NCI-H748 (cell line): ENCODE measurements at regions not wholly inside any gene's neighbourhood (a gene's known extent, or its start where the extent isn't known, plus 50 kb on each side); places are given as distances from the start of the nearest gene placed in this dataset.

ENCODE experiments used
- DNase-seq: peaks from one replicate; lab custom pipeline; 2025; ENCODE audit not compliant: unreplicated experiment; lab: John Stamatoyannopoulos, UW

GRCh38 chr3:70580021-70580420, 267.6 kb upstream of the MDFIC2 start:
- no peak for DNase-seq

- no peak for DNase-seq
Measured at GRCh38 chr3:70571696-70572095, 259.3 kb upstream of the MDFIC2 start.

GRCh38 chr3:70570584-70570983, 258.1 kb upstream of the MDFIC2 start:
- no peak for DNase-seq

- DNase-seq: no peak
Measured at GRCh38 chr3:70568626-70569025, 256.2 kb upstream of the MDFIC2 start.

GRCh38 chr3:70565861-70566260, 253.4 kb upstream of the MDFIC2 start:
- DNase-seq: no peak

- no peak for DNase-seq
Measured at GRCh38 chr3:70564552-70564951, 252.1 kb upstream of the MDFIC2 start.

GRCh38 chr3:70561796-70562195, 249.4 kb upstream of the MDFIC2 start:
- DNase-seq: no peak

- no peak for DNase-seq
Measured at GRCh38 chr3:70558956-70559355, 246.5 kb upstream of the MDFIC2 start.

- no peak for DNase-seq
Measured at GRCh38 chr3:70557976-70558375, 245.5 kb upstream of the MDFIC2 start.

- DNase-seq: no peak
Measured at GRCh38 chr3:70556056-70556455, 243.6 kb upstream of the MDFIC2 start.

- DNase-seq: no peak
Measured at GRCh38 chr3:70554170-70554569, 241.7 kb upstream of the MDFIC2 start.

- DNase-seq: peak; percentile 67
Measured at GRCh38 chr3:70550723-70551319, 238.4 kb upstream of the MDFIC2 start.

- no peak for DNase-seq
Measured at GRCh38 chr3:70546679-70547078, 234.2 kb upstream of the MDFIC2 start.

GRCh38 chr3:70543493-70543892, 231.1 kb upstream of the MDFIC2 start:
- DNase-seq: no peak

GRCh38 chr3:70539908-70540307, 227.5 kb upstream of the MDFIC2 start:
- peak; percentile 2 for DNase-seq

- DNase-seq: no peak
Measured at GRCh38 chr3:70532806-70533205, 220.4 kb upstream of the MDFIC2 start.

GRCh38 chr3:70531838-70532489, 219.5 kb upstream of the MDFIC2 start:
- DNase-seq: no peak

GRCh38 chr3:70531063-70531657, 218.7 kb upstream of the MDFIC2 start:
- DNase-seq: peak; percentile 38

- no peak for DNase-seq
Measured at GRCh38 chr3:70530626-70531025, 218.2 kb upstream of the MDFIC2 start.

- DNase-seq: no peak
Measured at GRCh38 chr3:70527026-70527425, 214.6 kb upstream of the MDFIC2 start.

- no peak for DNase-seq
Measured at GRCh38 chr3:70519913-70520659, 207.6 kb upstream of the MDFIC2 start.

GRCh38 chr3:70519026-70519425, 206.6 kb upstream of the MDFIC2 start:
- DNase-seq: no peak
